Fibroblast of lung (primary cell): ENCODE measurements at regions not wholly inside any gene's neighbourhood (a gene's known extent, or its start where the extent isn't known, plus 50 kb on each side); places are given as distances from the start of the nearest gene placed in this dataset.

Experiments
- DNase-seq, 2 donors: peaks; one replicate each; pipeline versions ENCODE4 v3.0.0 to v3.0.0-alpha.2; 2010; ENCODE audit warnings: low read depth in 2 of 2
- H2AFZ ChIP-seq: 2 replicates; pipeline ENCODE4 v1.5.1; 2012; ENCODE audit warnings: low read length, control low read depth, inconsistent platforms
- H3K27ac ChIP-seq: 2 replicates; pipeline ENCODE4 v1.5.1; 2011; ENCODE audit warnings: low read length, control low read depth; ENCODE audit not compliant: insufficient read depth
- H3K27me3 ChIP-seq: 2 replicates; pipeline ENCODE4 v1.5.1; 2011; ENCODE audit warnings: mild to moderate bottlenecking, low read length; ENCODE audit not compliant: control insufficient read depth, insufficient read depth
- H3K36me3 ChIP-seq: 2 replicates; pipeline ENCODE4 v1.5.1; 2011; ENCODE audit warnings: low read length; ENCODE audit not compliant: control insufficient read depth, insufficient read depth
- H3K4me1 ChIP-seq: 2 replicates; pipeline ENCODE4 v1.5.1; 2011; ENCODE audit warnings: low read length; ENCODE audit not compliant: control insufficient read depth, insufficient read depth; ENCODE audit errors: extremely low read depth
- H3K4me2 ChIP-seq: 2 replicates; pipeline ENCODE4 v1.5.1; 2011; ENCODE audit warnings: low read length, control low read depth; ENCODE audit not compliant: insufficient read depth; ENCODE audit errors: extremely low read depth
- H3K4me3 ChIP-seq, 4 experiments: fragments of 200-600 bp in 1 of 4; sonication (generic) in 1 of 4; replicated peaks in 1 of 4; 2 replicates each; pipeline ENCODE4 v1.5.1; 2011 to 2016; ENCODE audit warnings: low read length in 4 of 4, low read depth in 3 of 4, mild to moderate bottlenecking in 3 of 4, control low read depth in 2 of 4, inconsistent platforms in 1 of 4, mixed read lengths in 1 of 4; ENCODE audit not compliant: insufficient read depth in 1 of 4; ENCODE audit errors: control extremely low read depth in 1 of 4
- H3K79me2 ChIP-seq: 2 replicates; pipeline ENCODE4 v1.5.1; 2012; ENCODE audit warnings: mild to moderate bottlenecking, low read length, inconsistent platforms; ENCODE audit not compliant: control insufficient read depth, insufficient read depth
- H3K9ac ChIP-seq: 2 replicates; pipeline ENCODE4 v1.5.1; 2011; ENCODE audit warnings: mild to moderate bottlenecking, low read length, control low read depth; ENCODE audit not compliant: insufficient read depth
- H3K9me3 ChIP-seq: 2 replicates; pipeline ENCODE4 v1.5.1; 2012; ENCODE audit warnings: low read depth, low read length; ENCODE audit not compliant: control insufficient read depth, insufficient read depth
- H4K20me1 ChIP-seq: 2 replicates; pipeline ENCODE4 v1.5.1; 2011; ENCODE audit warnings: low read length; ENCODE audit not compliant: control insufficient read depth, insufficient read depth; ENCODE audit errors: extremely low read depth
- CTCF ChIP-seq, 2 donors: IDR thresholded peaks in 1 of 2; conservative IDR thresholded peaks in 1 of 2; 1 replicate in 1 of 2; 2 replicates in 1 of 2; pipeline ENCODE4 v1.5.1; 2011 to 2012; ENCODE audit warnings: low read length in 2 of 2, control low read depth in 1 of 2, inconsistent platforms in 1 of 2, low read depth in 1 of 2, mild to moderate bottlenecking in 1 of 2
- EZH2 ChIP-seq: IDR thresholded peaks from 2 replicates; pipeline ENCODE4 v1.5.1; 2012; ENCODE audit warnings: low read length, control low read depth, mild to moderate bottlenecking; ENCODE audit errors: missing control alignments

GRCh38 chr20:60349418-60349817, 391.2 kb downstream of the CDH26 start:
- Histone ChIP-seq H3K4me2 (no peak overlapping the region), H3K36me3 (no peaks in the 10 kb centered on the region), H3K27ac (no peak overlapping the region), H3K4me3 (no peak overlapping the region), H3K4me1 (no peaks in the 10 kb centered on the region), H2AFZ (no peak overlapping the region), H3K79me2 (no peaks in the 10 kb centered on the region), H3K9ac (no peak overlapping the region), H3K27me3 (no peaks in the 10 kb centered on the region), H4K20me1 (no peaks in the 10 kb centered on the region), H3K9me3 (no peaks in the 10 kb centered on the region)
- TF ChIP-seq EZH2: no peak
- TF ChIP-seq CTCF (conservative IDR thresholded peaks at IDR 0.05 in 1 of 2, IDR thresholded peaks at IDR 0.05 in 1 of 2; ENCODE audit: low read depth in 1 of 2, low read length in 2 of 2): no peak
- no peak for DNase-seq

- Histone ChIP-seq H3K9me3 (no peaks in the 10 kb centered on the region), H3K27ac (no peak overlapping the region), H3K36me3 (no peaks in the 10 kb centered on the region), H3K4me2 (no peak overlapping the region), H3K4me3 (no peak overlapping the region), H3K79me2 (no peaks in the 10 kb centered on the region), H4K20me1 (no peaks in the 10 kb centered on the region), H3K4me1 (no peaks in the 10 kb centered on the region), H3K9ac (no peak overlapping the region), H3K27me3 (no peaks in the 10 kb centered on the region), H2AFZ (no peak overlapping the region)
- TF ChIP-seq CTCF (conservative IDR thresholded peaks at IDR 0.05 in 1 of 2, IDR thresholded peaks at IDR 0.05 in 1 of 2; ENCODE audit: low read depth in 1 of 2, low read length in 2 of 2): no peak
- no peak for TF ChIP-seq EZH2
- DNase-seq: no peak
Observed at GRCh38 chr20:60352017-60352416, 393.8 kb downstream of the CDH26 start.

GRCh38 chr20:60352596-60352995, 394.4 kb downstream of the CDH26 start:
- Histone ChIP-seq H3K4me3 (no peak overlapping the region), H3K4me1 (no peaks in the 10 kb centered on the region), H3K27ac (no peak overlapping the region), H3K4me2 (no peak overlapping the region), H3K36me3 (no peaks in the 10 kb centered on the region), H3K9me3 (no peaks in the 10 kb centered on the region), H3K9ac (no peak overlapping the region), H3K79me2 (no peaks in the 10 kb centered on the region), H2AFZ (no peak overlapping the region), H3K27me3 (no peaks in the 10 kb centered on the region), H4K20me1 (no peaks in the 10 kb centered on the region)
- TF ChIP-seq EZH2 (no peak), CTCF (conservative IDR thresholded peaks at IDR 0.05 in 1 of 2, IDR thresholded peaks at IDR 0.05 in 1 of 2; ENCODE audit: low read depth in 1 of 2, low read length in 2 of 2) (no peak)
- no peak for DNase-seq
